Neural progenitor cell (in vitro differentiated cells): ENCODE measurements at regions not wholly inside any gene's neighbourhood (a gene's known extent, or its start where the extent isn't known, plus 50 kb on each side); places are given as distances from the start of the nearest gene placed in this dataset.

Experiments
- CTCF ChIP-seq: fragments of 200-600 bp; sonication (generic); IDR thresholded peaks from 2 replicates; pipeline ENCODE4 v1.5.1; 2017; ENCODE audit warnings: antibody characterized with exemption, mild to moderate bottlenecking
- EZH2phosphoT487 ChIP-seq: fragments of 200-600 bp; sonication (generic); IDR thresholded peaks from 2 replicates; pipeline ENCODE4 v1.6.1; 2017; ENCODE audit warnings: antibody characterized with exemption

DNA sequence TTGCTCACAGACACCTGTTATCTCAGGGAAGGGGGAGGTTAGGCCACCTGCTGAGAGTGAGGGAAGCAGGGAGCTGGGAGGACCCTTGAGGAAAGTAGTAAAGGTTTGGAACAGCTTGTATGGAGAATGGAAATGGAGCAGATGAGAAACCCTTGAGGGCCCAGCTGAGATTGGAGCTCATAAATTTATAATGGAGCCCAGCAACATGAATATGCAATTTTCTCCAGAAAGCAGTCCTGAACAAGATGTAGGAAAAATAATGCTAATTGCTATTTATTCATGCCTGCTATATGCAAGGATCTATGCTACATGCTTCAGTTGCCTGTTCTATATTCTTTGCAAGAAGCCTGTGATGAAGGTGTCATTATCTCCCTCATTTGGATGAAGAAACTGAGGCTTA is 67.5 kb upstream of the LEF1 start:
- TF ChIP-seq CTCF (no peak), EZH2phosphoT487 (no peak)
